Smooth muscle cell (in vitro differentiated cells): ENCODE measurements at regions not wholly inside any gene's neighbourhood (a gene's known extent, or its start where the extent isn't known, plus 50 kb on each side); places are given as distances from the start of the nearest gene placed in this dataset.

Experiments used
- DNase-seq: peaks from one replicate; lab custom pipeline; 2025; ENCODE audit not compliant: unreplicated experiment; lab: John Stamatoyannopoulos, UW
- H2AFZ ChIP-seq: fragments of 200-600 bp; sonication (generic); 2 replicates; pipeline ENCODE4 v1.6.0; 2016; ENCODE audit warnings: antibody characterized with exemption, low read depth, mild to moderate bottlenecking
- H3F3A ChIP-seq: fragments of 200-600 bp; sonication (generic); 2 replicates; pipeline ENCODE4 v1.6.0; 2017; ENCODE audit warnings: antibody characterized with exemption, low read depth
- H3K27ac ChIP-seq: fragments of 200-600 bp; sonication (generic); 2 replicates; pipeline ENCODE4 v1.5.1; 2016; ENCODE audit warnings: low read depth, mild to moderate bottlenecking
- H3K27me3 ChIP-seq: fragments of 200-600 bp; sonication (generic); 2 replicates; pipeline ENCODE4 v1.6.1; 2016; ENCODE audit warnings: low read depth, mild to moderate bottlenecking
- H3K36me3 ChIP-seq: fragments of 200-600 bp; sonication (generic); 2 replicates; pipeline ENCODE4 v1.5.1; 2016; ENCODE audit warnings: low read depth
- H3K4me1 ChIP-seq: fragments of 200-600 bp; sonication (generic); 2 replicates; pipeline ENCODE4 v1.5.1; 2016; ENCODE audit warnings: low read depth
- H3K4me2 ChIP-seq: fragments of 200-600 bp; sonication (generic); 2 replicates; pipeline ENCODE4 v1.6.0; 2016; ENCODE audit warnings: mild to moderate bottlenecking
- H3K4me3 ChIP-seq: fragments of 200-600 bp; sonication (generic); 2 replicates; pipeline ENCODE4 v1.5.1; 2016; ENCODE audit warnings: mild to moderate bottlenecking
- H3K79me2 ChIP-seq: fragments of 200-600 bp; sonication (generic); 2 replicates; pipeline ENCODE4 v1.6.0; 2016; ENCODE audit warnings: low read depth, mild to moderate bottlenecking
- H3K9ac ChIP-seq: fragments of 200-600 bp; sonication (generic); 2 replicates; pipeline ENCODE4 v1.6.0; 2016; ENCODE audit warnings: low read depth
- H3K9me3 ChIP-seq: fragments of 200-600 bp; sonication (generic); replicated peaks from 2 replicates; pipeline ENCODE4 v1.5.1; 2016; ENCODE audit warnings: low read depth
- H4K20me1 ChIP-seq: fragments of 200-600 bp; sonication (generic); 2 replicates; pipeline ENCODE4 v1.6.0; 2016; ENCODE audit warnings: low read depth
- WGBS: methylation state at CpG from one replicate; pipeline ENCODE4 v1.1.7; 2016; ENCODE audit warnings: low lambda C conversion rate; 5-methylcytosine and 5-hydroxymethylcytosine counted together
- TF ChIP-seq, protein P1 (sequence below): fragments of 200-600 bp; sonication (generic); IDR thresholded peaks from 2 replicates; pipeline ENCODE4 v1.5.1; 2017; ENCODE audit warnings: borderline replicate concordance, mild to moderate bottlenecking, antibody characterized with exemption; ENCODE audit not compliant: insufficient read depth, poor library complexity, severe bottlenecking

DNA sequence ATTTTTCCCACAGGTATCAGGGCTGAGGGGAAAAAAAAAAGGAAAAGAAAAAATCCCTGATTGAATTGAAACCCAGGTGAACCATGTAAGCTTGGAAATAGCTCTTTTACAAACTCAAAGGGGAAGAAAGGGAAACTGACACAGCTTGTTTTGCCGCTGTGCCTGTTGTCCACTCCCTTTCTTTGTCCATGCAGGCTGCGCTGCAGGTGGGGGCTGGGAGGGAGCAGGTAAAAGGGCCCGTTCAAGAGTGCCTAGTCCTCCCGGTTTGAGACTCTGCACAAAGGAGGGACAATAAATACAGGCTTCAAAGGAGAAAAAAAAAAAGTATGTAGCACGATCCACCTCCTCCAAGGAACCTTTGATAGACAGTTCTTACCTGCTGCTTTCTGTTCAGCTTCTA, 194.8 kb downstream of the GRIN2B start:
- Histone ChIP-seq H3K36me3 (no peaks in the 10 kb centered on the region), H3K9ac (no peak overlapping the region), H3K4me1 (no peaks in the 10 kb centered on the region), H3F3A (no peaks in the 10 kb centered on the region), H3K4me3 (no peak overlapping the region), H3K4me2 (no peak overlapping the region), H4K20me1 (no peaks in the 10 kb centered on the region), H3K9me3 (no peaks in the 10 kb centered on the region), H3K27ac (no peak overlapping the region), H3K27me3 (no peaks in the 10 kb centered on the region), H2AFZ (no peak overlapping the region), H3K79me2 (no peaks in the 10 kb centered on the region)
- TF ChIP-seq, protein P1, sequence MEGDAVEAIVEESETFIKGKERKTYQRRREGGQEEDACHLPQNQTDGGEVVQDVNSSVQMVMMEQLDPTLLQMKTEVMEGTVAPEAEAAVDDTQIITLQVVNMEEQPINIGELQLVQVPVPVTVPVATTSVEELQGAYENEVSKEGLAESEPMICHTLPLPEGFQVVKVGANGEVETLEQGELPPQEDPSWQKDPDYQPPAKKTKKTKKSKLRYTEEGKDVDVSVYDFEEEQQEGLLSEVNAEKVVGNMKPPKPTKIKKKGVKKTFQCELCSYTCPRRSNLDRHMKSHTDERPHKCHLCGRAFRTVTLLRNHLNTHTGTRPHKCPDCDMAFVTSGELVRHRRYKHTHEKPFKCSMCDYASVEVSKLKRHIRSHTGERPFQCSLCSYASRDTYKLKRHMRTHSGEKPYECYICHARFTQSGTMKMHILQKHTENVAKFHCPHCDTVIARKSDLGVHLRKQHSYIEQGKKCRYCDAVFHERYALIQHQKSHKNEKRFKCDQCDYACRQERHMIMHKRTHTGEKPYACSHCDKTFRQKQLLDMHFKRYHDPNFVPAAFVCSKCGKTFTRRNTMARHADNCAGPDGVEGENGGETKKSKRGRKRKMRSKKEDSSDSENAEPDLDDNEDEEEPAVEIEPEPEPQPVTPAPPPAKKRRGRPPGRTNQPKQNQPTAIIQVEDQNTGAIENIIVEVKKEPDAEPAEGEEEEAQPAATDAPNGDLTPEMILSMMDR = no peak
- WGBS = 65% methylated on average over 5 of the region's 5 CpGs
- no peak for DNase-seq

DNA sequence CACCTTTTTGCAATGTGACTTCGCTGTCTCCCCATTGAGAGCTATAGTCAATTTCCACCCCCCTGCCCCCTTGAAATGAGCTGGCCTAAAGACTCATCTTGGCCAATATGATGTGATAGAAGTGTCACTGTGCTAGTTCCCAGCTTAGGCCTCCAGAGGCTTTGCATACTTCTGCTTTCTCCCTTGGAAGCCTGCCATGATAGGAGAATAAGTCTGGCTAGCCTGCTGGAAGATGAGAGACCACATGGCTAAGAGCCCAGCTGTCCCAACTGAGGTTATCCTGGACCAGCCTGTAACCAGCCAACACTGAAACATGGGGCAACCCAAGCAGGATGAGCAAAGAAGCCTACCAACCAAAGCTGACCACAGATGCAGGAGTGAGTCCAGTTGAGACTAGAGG, 196.9 kb downstream of the GRIN2B start:
- H3K36me3 ChIP-seq = no peaks in the 10 kb centered on the region
- no peak overlapping the region for H3K9ac ChIP-seq
- no peaks in the 10 kb centered on the region for H3F3A ChIP-seq
- no peak overlapping the region for H3K27ac ChIP-seq
- no peaks in the 10 kb centered on the region for H3K4me1 ChIP-seq
- no peak overlapping the region for H3K4me2 ChIP-seq
- no peak overlapping the region for H3K4me3 ChIP-seq
- no peak for DNase-seq
- no peaks in the 10 kb centered on the region for H4K20me1 ChIP-seq
- H3K79me2 ChIP-seq = no peaks in the 10 kb centered on the region
- no peaks in the 10 kb centered on the region for H3K9me3 ChIP-seq
- no peak overlapping the region for H2AFZ ChIP-seq
- no peaks in the 10 kb centered on the region for H3K27me3 ChIP-seq
- WGBS = 100% methylated on average over 1 of the region's 1 CpG
- TF ChIP-seq, protein P1 = no peak

DNA sequence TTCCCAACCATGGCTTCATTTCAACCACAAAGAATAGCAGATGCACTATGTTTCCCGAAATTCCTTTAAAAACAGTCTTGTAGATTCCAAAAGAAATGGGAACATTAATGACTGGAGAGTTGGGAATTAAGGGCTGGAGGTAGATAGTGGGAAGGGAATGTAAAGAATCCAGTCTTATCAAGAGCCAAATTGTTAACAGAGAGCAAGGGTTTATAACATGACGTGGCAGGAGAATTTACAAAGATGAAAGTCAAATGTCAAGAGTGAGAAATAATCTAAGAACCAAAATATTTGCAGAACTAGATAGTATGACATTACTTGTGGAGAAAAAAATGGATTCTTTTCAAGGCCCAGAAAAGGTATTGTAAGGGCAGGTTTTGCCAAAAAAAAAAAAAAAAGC, 200.9 kb downstream of the GRIN2B start:
- DNase-seq = no peak
- Histone ChIP-seq H3K4me1 (no peaks in the 10 kb centered on the region), H3K4me3 (no peak overlapping the region), H3F3A (no peaks in the 10 kb centered on the region), H3K27ac (no peak overlapping the region), H3K4me2 (no peak overlapping the region), H3K36me3 (no peaks in the 10 kb centered on the region), H3K9ac (no peak overlapping the region), H3K79me2 (no peaks in the 10 kb centered on the region), H3K9me3 (no peaks in the 10 kb centered on the region), H3K27me3 (no peaks in the 10 kb centered on the region), H2AFZ (no peak overlapping the region), H4K20me1 (no peaks in the 10 kb centered on the region)
- 33% methylated on average over 2 of the region's 2 CpGs for WGBS
- TF ChIP-seq, protein P1 = no peak

DNA sequence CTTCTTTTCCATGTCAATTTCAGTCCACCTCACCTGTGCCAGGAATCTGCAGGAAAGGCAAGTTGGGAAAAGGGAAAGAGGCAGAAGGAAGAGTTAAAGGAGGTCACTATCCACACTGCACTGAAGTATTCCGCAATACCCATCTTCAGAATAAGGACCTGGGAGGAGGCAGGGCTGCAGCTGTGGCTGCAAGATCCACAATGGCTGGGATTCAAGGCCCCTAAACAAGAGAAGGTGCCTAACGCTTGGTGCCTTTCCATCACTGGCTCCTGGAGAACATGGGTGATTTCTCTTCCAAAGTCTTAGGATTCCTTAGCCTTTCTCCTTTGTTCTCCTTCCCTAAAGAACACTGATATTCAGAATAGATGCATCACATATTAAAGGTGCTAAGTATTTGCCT, 204.0 kb downstream of the GRIN2B start:
- H3K4me3 ChIP-seq = no peak overlapping the region
- WGBS = 78% methylated on average over 2 of the region's 2 CpGs
- no peaks in the 10 kb centered on the region for H4K20me1 ChIP-seq
- H3K27ac ChIP-seq = no peak overlapping the region
- no peaks in the 10 kb centered on the region for H3K36me3 ChIP-seq
- DNase-seq = no peak
- TF ChIP-seq, protein P1 = no peak
- no peaks in the 10 kb centered on the region for H3F3A ChIP-seq
- no peaks in the 10 kb centered on the region for H3K9me3 ChIP-seq
- no peaks in the 10 kb centered on the region for H3K79me2 ChIP-seq
- H2AFZ ChIP-seq = no peak overlapping the region
- no peak overlapping the region for H3K4me2 ChIP-seq
- H3K4me1 ChIP-seq = no peaks in the 10 kb centered on the region
- no peak overlapping the region for H3K9ac ChIP-seq
- H3K27me3 ChIP-seq = no peaks in the 10 kb centered on the region
